Fibroblast of upper back skin (primary cell): ENCODE measurements at regions not wholly inside any gene's neighbourhood (a gene's known extent, or its start where the extent isn't known, plus 50 kb on each side); places are given as distances from the start of the nearest gene placed in this dataset.

ENCODE experiments used
- DNase-seq: peaks from one replicate; pipeline ENCODE4 v3.0.0-alpha.2; 2013

- DNase-seq: no peak
These were observed 105.6 kb downstream of the SEC61B start for GRCh38 chr9:99327667-99328066.

- peak; percentile 6 for DNase-seq
These were observed 113.2 kb downstream of the SEC61B start for GRCh38 chr9:99335280-99335679.

GRCh38 chr9:99336005-99336404 is 113.9 kb downstream of the SEC61B start:
- no peak for DNase-seq

- no peak for DNase-seq
These were observed 114.4 kb downstream of the SEC61B start for GRCh38 chr9:99336531-99336930.

- DNase-seq: peak; percentile 36
These were observed 118.2 kb downstream of the SEC61B start for GRCh38 chr9:99340281-99340680.

GRCh38 chr9:99341686-99342085 is 119.6 kb downstream of the SEC61B start:
- no peak for DNase-seq

GRCh38 chr9:99345451-99345850 is 123.4 kb downstream of the SEC61B start:
- DNase-seq: no peak

GRCh38 chr9:99345942-99346341 is 123.9 kb downstream of the SEC61B start:
- DNase-seq: peak; percentile 77

- no peak for DNase-seq
These were observed 125.5 kb downstream of the SEC61B start for GRCh38 chr9:99347568-99347967.

- no peak for DNase-seq
These were observed 126.2 kb downstream of the SEC61B start for GRCh38 chr9:99348289-99348688.

GRCh38 chr9:99349870-99350269 is 127.8 kb downstream of the SEC61B start:
- DNase-seq: no peak

GRCh38 chr9:99350461-99350860 is 128.4 kb downstream of the SEC61B start:
- no peak for DNase-seq

- no peak for DNase-seq
These were observed 129.6 kb downstream of the SEC61B start for GRCh38 chr9:99351647-99352046.

- DNase-seq: peak; percentile 68
These were observed 130.7 kb downstream of the SEC61B start for GRCh38 chr9:99352826-99353225.

GRCh38 chr9:99353408-99353807 is 131.3 kb downstream of the SEC61B start:
- peak; percentile 82 for DNase-seq

GRCh38 chr9:99354104-99354503 is 132.0 kb downstream of the SEC61B start:
- peak; percentile 14 for DNase-seq

GRCh38 chr9:99356512-99356971 is 134.5 kb downstream of the SEC61B start:
- DNase-seq: no peak

GRCh38 chr9:99357575-99357974 is 135.5 kb downstream of the SEC61B start:
- no peak for DNase-seq

GRCh38 chr9:99358668-99359067 is 136.6 kb downstream of the SEC61B start:
- DNase-seq: no peak

GRCh38 chr9:99359336-99359735 is 137.3 kb downstream of the SEC61B start:
- DNase-seq: no peak

GRCh38 chr9:99360026-99360425 is 137.9 kb downstream of the SEC61B start:
- DNase-seq: no peak

GRCh38 chr9:99361817-99362216 is 139.7 kb downstream of the SEC61B start:
- DNase-seq: no peak

GRCh38 chr9:99362321-99362720 is 140.2 kb downstream of the SEC61B start:
- no peak for DNase-seq

- no peak for DNase-seq
These were observed 141.4 kb downstream of the SEC61B start for GRCh38 chr9:99363509-99363908.

GRCh38 chr9:99365233-99365980 is 143.3 kb downstream of the SEC61B start:
- DNase-seq: peak; percentile 90
